Sigmoid colon (tissue), 6 donors: ENCODE measurements at regions not wholly inside any gene's neighbourhood (a gene's known extent, or its start where the extent isn't known, plus 50 kb on each side); places are given as distances from the start of the nearest gene placed in this dataset.

Source experiments
- DNase-seq: peaks from one replicate; pipeline ENCODE4 v3.0.0-alpha.2; 2019
- H3K27ac ChIP-seq, 4 donors: fragments of 200-600 bp; sonication (generic); one replicate each; pipeline ENCODE4 v1.5.1; 2016 to 2019; ENCODE audit warnings: mild to moderate bottlenecking in 1 of 4
- H3K27me3 ChIP-seq, 3 donors: fragments of 200-600 bp; sonication (generic); one replicate each; pipeline ENCODE4 v1.5.1; 2019; ENCODE audit warnings: mild to moderate bottlenecking in 1 of 3
- H3K36me3 ChIP-seq, 4 donors: fragments of 200-600 bp; sonication (generic); one replicate each; pipeline ENCODE4 v1.5.1; 2016 to 2019
- H3K4me1 ChIP-seq, 4 donors: fragments of 200-600 bp; sonication (generic); one replicate each; pipeline ENCODE4 v1.5.1; 2017 to 2019
- H3K4me3 ChIP-seq, 4 donors: fragments of 200-600 bp; sonication (generic); one replicate each; pipeline ENCODE4 v1.5.1; 2017 to 2019; ENCODE audit warnings: mild to moderate bottlenecking in 2 of 4, moderate library complexity in 1 of 4
- H3K9me3 ChIP-seq, 4 donors: fragments of 200-600 bp in 3 of 4; sonication (generic) in 3 of 4; one replicate each; pipeline versions ENCODE4 v1.5.1 to v1.6.1; 2013 to 2019
- CTCF ChIP-seq, 4 experiments: fragments of 450-650 bp in 3 of 4; fragments of 200-600 bp in 1 of 4; IDR thresholded peaks; one replicate each; pipeline ENCODE4 v1.5.1; 2016 to 2019; ENCODE audit warnings: antibody characterized with exemption in 4 of 4, mild to moderate bottlenecking in 3 of 4, moderate library complexity in 2 of 4
- EP300 ChIP-seq, 4 donors: sonication (generic); formaldehyde crosslinking; IDR thresholded peaks; one replicate each; pipeline ENCODE4 v1.6.1; 2017; ENCODE audit warnings: antibody characterized with exemption in 4 of 4
- POLR2A ChIP-seq, 2 donors: fragments of 450-650 bp; IDR thresholded peaks; one replicate each; pipeline ENCODE4 v1.6.1; 2016; ENCODE audit warnings: antibody characterized with exemption in 2 of 2, mild to moderate bottlenecking in 2 of 2, moderate library complexity in 2 of 2
- POLR2AphosphoS5 ChIP-seq, 4 donors: sonication (generic); formaldehyde crosslinking; IDR thresholded peaks; one replicate each; pipeline ENCODE4 v1.6.1; 2017; ENCODE audit warnings: antibody characterized with exemption in 4 of 4
- WGBS, 2 donors: extraction: QIAGEN DNeasy Blood & Tissue Kit; methylation state at CpG; one replicate each; pipeline ENCODE4 v1.1.7; 2013; 5-methylcytosine and 5-hydroxymethylcytosine counted together
- intact Hi-C: fragments of 100-400 bp; cut with DNase I; formaldehyde crosslinking; loops from one replicate; pipeline ENCODE4 v1.15.1; 2023
- donor health status: healthy with polysubstance abuse.
- donor health status: healthy.

GRCh38 chr9:111276431-111277128 lies 53.4 kb downstream of the OR2K2 start:
- Histone ChIP-seq H3K36me3 (no peaks in the 10 kb centered on the region), H3K27ac (no peak overlapping the region), H3K9me3 (no peaks in the 10 kb centered on the region), H3K4me1 (peaks cover 0 to 4% (median 0%) of the 10 kb centered on the region in 4 donors), H3K4me3 (no peak overlapping the region), H3K27me3 (no peaks in the 10 kb centered on the region)
- no peak for DNase-seq
- 76 to 84% methylated on average over 7 of the region's 7 CpGs for WGBS, 2 donors
- intact Hi-C loops: no loop called here
- TF ChIP-seq POLR2A (IDR thresholded peaks at IDR 0.05): no peak
- no peak for TF ChIP-seq POLR2AphosphoS5 (IDR thresholded peaks at IDR 0.05)
- TF ChIP-seq EP300 (IDR thresholded peaks at IDR 0.05): no peak
- no peak for TF ChIP-seq CTCF (IDR thresholded peaks at IDR 0.05)

DNA sequence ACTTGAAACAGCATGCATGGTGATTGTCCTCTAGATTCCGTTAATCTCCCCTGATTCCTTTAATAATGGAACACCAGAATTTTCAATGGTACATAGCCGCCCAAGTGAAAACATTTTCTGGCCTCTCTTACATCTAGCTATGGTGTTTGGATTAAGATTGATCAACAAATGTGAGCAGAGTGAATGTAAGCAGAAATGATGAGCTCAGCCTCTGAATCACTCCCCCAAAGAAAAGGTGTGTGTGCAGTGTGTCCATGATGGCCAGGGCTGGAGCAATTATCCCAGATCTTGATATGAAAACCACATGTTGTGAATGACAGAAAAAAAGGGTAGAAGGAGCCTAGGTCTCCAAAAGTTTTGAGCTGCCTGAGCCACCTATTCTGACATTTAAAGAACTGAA lies 55.3 kb downstream of the OR2K2 start:
- H3K27ac ChIP-seq: no peak overlapping the region
- H3K27me3 ChIP-seq: no peaks in the 10 kb centered on the region
- no peaks in the 10 kb centered on the region for H3K9me3 ChIP-seq
- intact Hi-C loops: no loop called here
- peaks cover 0 to 4% (median 0%) of the 10 kb centered on the region in 4 donors for H3K4me1 ChIP-seq
- no peak for TF ChIP-seq POLR2AphosphoS5 (IDR thresholded peaks at IDR 0.05)
- no peak for TF ChIP-seq POLR2A (IDR thresholded peaks at IDR 0.05)
- no peak for TF ChIP-seq CTCF (IDR thresholded peaks at IDR 0.05)
- TF ChIP-seq EP300 (IDR thresholded peaks at IDR 0.05): no peak
- H3K36me3 ChIP-seq: no peaks in the 10 kb centered on the region
- no peak for DNase-seq
- WGBS, 2 donors: 95 to 98% methylated on average over 2 of the region's 2 CpGs
- H3K4me3 ChIP-seq: no peak overlapping the region

GRCh38 chr9:111272581-111272980 lies 57.4 kb downstream of the OR2K2 start:
- TF ChIP-seq EP300 (IDR thresholded peaks at IDR 0.05) (no peak), POLR2A (IDR thresholded peaks at IDR 0.05) (no peak), POLR2AphosphoS5 (IDR thresholded peaks at IDR 0.05) (no peak), CTCF (IDR thresholded peaks at IDR 0.05) (no peak)
- peaks cover 0 to 4% (median 0%) of the 10 kb centered on the region in 4 donors for H3K4me1 ChIP-seq
- no peaks in the 10 kb centered on the region for H3K27me3 ChIP-seq
- DNase-seq: no peak
- 19 to 51% methylated on average over 4 of the region's 4 CpGs for WGBS, 2 donors
- H3K4me3 ChIP-seq: no peak overlapping the region
- no peaks in the 10 kb centered on the region for H3K36me3 ChIP-seq
- H3K9me3 ChIP-seq: no peaks in the 10 kb centered on the region
- intact Hi-C loops: no loop called here
- no peak overlapping the region for H3K27ac ChIP-seq

DNA sequence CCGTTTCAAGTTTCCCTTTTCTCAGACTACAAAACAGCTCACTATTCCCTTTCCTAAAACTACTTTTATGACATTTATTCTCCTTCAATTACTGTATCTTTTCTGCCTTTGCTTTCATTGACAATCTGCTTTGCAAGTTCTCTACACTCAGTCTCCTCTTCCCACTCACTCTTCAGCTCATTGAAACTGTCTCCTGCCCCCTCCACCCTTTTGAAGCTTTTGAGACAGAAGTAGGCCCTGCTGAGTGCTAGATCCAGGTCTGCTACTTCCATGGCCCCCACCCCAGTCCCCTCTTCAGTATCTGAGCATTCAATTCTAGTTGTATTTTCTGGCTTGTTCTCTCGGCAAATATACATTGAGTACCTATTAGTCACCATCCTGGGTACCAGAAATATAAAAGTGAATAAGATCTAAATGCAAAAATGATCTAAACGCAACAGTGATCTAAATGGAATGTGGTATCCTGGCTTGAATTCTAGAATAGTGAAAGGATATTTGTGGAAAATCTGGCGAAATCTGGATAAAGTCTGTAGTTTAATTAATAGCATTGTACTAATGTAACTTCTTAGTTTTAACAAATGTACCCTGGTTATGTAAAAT lies 58.4 kb downstream of the OR2K2 start:
- intact Hi-C loops: no loop called here
- 84 to 89% methylated on average over 4 of the region's 4 CpGs for WGBS, 2 donors
- H3K27me3 ChIP-seq: no peaks in the 10 kb centered on the region
- H3K9me3 ChIP-seq: no peaks in the 10 kb centered on the region
- no peak overlapping the region for H3K27ac ChIP-seq
- no peak for DNase-seq
- H3K4me1 ChIP-seq: no peaks in the 10 kb centered on the region
- TF ChIP-seq EP300 (IDR thresholded peaks at IDR 0.05): no peak
- TF ChIP-seq POLR2AphosphoS5 (IDR thresholded peaks at IDR 0.05): no peak
- no peak for TF ChIP-seq CTCF (IDR thresholded peaks at IDR 0.05)
- TF ChIP-seq POLR2A (IDR thresholded peaks at IDR 0.05): no peak
- no peak overlapping the region for H3K4me3 ChIP-seq
- H3K36me3 ChIP-seq: no peaks in the 10 kb centered on the region
